Germinal center (tissue), 1 donor: ENCODE measurements at regions not wholly inside any gene's neighbourhood (a gene's known extent, or its start where the extent isn't known, plus 50 kb on each side); places are given as distances from the start of the nearest gene placed in this dataset.
"Not testable (repeated sequence)": the region's sequence is repeated elsewhere in the genome, so short reads cannot be mapped to it uniquely, and the experiment has no call there.

ENCODE experiments used
- DNase-seq: peaks from one replicate; pipeline ENCODE4 v3.0.0; 2012; ENCODE audit warnings: mixed read lengths, low spot score

DNA sequence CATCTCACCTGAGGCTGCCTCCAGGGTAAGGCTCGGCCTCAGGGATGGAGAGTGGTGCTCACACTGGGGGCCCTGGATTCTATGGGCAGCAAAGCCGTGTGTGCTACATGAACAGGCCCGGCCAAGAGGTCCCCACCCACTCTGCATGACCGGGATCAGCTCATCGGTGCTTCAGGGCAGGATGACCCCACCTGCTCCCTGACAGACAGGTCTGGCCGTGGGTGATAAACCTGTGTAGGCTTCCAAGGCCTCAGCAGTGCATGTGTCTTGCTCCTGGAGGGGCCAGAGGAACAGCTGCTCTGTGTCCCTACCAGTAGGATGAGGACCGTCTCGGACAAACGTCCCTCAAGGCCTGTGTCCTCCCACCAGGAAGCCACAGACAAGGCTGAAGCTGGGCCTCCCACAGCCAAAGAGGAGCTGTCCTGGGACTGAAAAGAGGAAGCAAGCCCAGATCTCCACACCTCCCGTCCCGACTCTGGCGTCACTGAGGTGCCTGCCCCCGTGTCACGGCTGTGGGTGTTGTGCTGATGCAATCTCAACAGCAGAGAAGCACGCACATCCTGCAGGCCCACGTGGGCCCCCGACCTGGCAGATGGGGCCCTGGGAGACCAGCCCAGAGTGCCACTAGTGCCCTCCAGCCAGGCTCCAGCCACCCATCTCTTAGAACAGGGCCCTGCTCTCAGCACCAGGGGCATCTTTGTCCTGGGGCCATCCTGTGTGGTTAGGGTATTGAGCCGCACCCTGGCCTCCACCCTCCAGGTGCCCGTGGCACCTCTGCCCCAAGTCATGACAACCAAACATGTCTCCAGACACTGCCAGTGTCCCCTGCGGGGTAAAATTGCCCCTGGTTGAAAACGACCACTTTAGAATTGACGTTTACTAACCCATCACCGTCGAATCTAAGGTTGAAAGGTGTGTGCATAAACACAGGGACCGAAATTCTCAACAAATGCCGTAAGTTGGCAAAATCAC is 5455.9 kb upstream of the TPTE start:
- DNase-seq: not testable (repeated sequence)

DNA sequence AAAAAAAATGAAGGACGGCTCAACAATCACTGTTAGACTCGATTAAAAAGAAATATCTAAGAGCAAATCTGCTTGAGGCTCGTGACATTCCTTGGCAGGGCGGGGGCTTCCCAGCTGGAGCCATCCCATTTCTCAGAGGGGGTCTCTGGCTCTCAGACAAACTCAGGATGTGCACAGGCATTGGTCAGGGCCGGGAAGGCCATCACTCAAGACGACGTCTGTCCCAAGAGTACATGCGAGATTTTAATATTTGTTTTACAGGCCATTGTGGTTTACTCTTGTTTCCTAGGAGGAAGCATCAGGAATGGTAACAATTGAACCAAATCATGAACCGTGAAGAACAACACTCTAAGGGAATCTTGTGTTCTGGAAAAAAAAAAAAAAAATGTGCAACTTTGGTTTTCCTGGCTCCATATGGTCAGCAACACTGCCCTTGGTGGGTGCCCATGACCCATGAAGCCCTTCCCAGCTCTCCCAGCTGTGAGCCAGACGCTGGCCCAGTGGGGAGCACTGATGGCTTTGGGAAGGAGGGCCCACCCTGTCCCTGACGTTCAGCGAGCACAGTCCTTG is 5454.6 kb upstream of the TPTE start:
- DNase-seq: not testable (repeated sequence)

GRCh38 chr21:5067326-5068048 is 5453.9 kb upstream of the TPTE start:
- DNase-seq: not testable (repeated sequence)

DNA sequence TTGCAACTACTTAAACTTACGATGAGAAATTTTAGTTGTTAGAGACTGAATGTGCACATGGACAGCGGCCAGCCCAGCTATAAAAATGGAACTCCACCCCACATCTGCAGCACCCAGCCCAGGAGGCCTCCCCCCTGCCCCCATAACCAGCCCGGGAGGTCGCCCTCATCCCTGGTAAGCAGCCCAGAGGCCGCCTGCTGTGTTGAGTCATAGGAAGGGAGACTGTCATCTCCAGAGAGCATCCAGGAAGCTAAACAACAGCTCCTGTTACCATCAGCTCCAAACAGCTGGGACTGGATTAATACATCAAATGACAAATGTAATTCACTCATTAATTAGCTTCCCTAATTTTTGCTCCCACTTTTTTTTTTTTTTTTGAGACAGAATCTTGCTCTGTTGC is 5452.7 kb upstream of the TPTE start:
- not testable (repeated sequence) for DNase-seq

DNA sequence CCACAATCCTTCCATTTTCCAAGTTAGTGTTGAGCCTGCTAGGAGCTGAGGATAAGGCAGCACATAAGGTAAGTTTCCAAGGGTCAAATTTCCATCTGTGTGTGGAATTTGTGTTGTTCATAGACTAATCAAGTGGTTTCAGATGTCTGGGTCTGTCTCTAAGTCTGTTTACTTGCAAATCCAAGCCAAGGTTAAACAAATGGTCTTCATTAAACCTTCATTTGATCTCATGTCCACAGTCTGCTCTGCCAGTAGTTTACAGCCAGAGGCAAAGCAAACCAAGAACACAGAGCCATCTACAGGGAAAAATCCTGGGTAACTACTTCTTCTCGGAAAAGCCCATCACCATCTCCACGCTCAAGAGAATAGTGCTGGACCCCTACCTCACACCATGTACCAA is 5450.2 kb upstream of the TPTE start:
- not testable (repeated sequence) for DNase-seq

GRCh38 chr21:5076854-5077253 is 5444.5 kb upstream of the TPTE start:
- DNase-seq: not testable (repeated sequence)

- DNase-seq: not testable (repeated sequence)
Measured at GRCh38 chr21:5079361-5079760, 5442.0 kb upstream of the TPTE start.

GRCh38 chr21:5080015-5080414 is 5441.4 kb upstream of the TPTE start:
- DNase-seq: not testable (repeated sequence)

GRCh38 chr21:5084246-5084645 is 5437.1 kb upstream of the TPTE start:
- DNase-seq: not testable (repeated sequence)

DNA sequence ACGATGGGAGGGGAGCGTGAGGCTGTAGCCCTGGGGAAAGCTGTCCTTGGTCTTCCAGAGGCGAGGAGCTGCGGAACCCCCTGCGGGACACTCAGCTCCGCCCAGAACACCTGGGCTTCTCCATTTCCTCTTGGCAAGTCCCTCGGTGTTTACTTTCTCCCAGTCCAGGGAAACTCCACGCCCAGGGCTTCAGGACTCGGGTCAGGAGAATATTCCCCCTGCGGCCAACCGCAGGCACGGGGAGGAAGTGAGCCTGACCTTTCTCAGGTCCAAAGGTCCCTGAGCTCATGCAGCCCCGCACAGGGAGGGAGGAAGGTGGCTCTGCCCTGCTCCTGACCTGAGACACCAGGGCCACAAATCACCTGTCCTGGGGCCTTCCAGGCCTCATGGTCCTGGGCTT is 5435.9 kb upstream of the TPTE start:
- DNase-seq: not testable (repeated sequence)

- DNase-seq: not testable (repeated sequence)
Measured at GRCh38 chr21:5086416-5086815, 5435.0 kb upstream of the TPTE start.

GRCh38 chr21:5088820-5089219 is 5432.6 kb upstream of the TPTE start:
- not testable (repeated sequence) for DNase-seq

DNA sequence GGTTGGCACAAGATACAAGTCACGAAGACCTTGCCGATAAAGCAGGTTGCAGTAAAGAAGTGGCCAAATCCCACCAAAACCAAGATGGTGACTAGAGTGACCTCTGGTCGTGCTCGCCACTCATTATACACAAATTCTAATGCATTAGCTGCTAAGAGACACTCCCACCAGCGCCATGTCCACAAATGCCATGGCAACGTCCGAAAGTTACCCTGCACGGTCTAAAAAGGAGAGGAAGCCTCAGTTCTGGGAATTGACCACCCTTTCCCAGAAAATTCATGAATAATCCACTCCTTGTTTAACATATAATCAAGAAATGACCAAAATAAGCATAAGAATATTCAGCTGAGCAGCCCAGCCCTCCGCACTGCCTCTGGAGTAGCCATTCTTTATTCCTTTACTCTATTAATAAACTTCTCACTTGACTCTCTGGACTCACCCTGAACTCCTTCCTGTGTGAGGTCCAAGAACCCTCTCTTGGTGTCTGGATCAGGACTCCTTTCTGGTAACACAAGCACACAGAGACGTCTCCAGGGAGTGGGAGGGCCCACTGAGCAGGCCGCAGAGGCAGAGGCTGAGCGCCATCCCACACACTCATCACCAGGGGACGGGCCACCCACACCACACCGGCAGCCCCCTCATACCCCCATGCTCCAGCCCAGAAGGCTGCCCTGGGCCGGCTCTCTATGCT is 5431.8 kb upstream of the TPTE start:
- not testable (repeated sequence) for DNase-seq

DNA sequence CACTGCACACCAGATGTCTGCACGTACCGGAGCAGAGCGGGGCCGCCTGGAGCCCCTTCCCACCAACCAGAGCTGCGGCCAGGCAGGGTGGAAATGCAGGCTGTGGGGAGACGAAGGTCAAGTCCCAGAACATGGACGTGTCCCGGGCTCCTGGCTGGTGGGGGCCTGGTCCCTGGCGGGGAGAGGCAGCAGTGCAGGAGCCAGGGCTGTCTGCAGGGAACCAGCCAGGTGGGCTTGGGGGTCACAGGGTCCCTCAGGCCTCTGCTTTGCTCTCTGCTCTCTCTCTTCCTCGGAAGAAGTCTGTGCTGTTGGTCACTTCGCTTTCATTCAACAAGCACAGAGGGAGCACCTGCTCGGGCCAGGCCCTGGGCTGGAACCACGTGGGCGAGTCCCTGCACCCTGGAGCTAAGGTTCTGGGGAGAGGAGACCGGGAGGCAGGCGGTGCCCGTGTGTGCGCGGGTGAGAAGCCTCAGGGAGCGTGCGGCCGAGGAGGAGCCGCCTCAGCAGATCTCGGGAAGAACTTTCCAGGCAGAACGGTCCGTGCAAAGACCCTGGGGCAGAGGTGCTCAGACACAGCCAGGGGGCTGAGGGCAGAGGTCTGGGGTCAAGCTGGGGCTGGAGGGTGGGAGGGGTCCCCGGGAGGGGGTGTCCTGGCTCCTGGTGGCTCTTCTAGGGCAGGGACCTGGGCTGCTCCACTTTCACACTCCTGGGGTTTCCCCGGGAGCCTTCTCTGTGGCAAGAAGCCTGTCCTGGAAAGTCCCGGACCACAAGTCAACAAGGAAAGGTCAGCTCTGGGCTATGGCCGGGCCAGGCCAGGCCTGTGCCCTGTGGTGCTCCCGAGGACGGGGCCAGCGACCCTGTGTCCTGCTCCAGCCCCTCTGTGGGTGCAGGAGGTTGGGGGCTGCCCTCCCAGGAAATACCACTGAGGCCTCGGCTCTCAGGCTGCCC is 5431.0 kb upstream of the TPTE start:
- not testable (repeated sequence) for DNase-seq

GRCh38 chr21:5091274-5091673 is 5430.1 kb upstream of the TPTE start:
- not testable (repeated sequence) for DNase-seq

DNA sequence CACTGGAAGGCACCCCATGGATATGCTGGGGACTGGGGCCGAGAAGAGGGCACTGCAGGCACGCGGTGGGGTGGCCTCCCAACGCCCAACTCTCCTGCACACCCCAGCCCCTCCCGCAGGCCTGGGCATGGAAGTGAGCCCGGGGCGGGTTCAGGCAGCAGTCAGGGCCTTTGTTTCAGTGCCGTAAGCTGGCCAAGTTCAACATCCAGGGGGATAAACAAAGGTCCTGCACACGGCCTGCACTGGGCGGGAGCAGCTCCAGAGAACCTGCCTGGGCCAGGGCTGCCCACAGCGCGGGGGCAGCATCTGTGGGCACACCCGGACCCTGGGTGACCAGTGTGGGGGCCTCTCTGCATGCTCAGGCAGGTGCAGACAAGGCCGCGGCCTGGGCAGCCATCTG is 5425.8 kb upstream of the TPTE start:
- not testable (repeated sequence) for DNase-seq

DNA sequence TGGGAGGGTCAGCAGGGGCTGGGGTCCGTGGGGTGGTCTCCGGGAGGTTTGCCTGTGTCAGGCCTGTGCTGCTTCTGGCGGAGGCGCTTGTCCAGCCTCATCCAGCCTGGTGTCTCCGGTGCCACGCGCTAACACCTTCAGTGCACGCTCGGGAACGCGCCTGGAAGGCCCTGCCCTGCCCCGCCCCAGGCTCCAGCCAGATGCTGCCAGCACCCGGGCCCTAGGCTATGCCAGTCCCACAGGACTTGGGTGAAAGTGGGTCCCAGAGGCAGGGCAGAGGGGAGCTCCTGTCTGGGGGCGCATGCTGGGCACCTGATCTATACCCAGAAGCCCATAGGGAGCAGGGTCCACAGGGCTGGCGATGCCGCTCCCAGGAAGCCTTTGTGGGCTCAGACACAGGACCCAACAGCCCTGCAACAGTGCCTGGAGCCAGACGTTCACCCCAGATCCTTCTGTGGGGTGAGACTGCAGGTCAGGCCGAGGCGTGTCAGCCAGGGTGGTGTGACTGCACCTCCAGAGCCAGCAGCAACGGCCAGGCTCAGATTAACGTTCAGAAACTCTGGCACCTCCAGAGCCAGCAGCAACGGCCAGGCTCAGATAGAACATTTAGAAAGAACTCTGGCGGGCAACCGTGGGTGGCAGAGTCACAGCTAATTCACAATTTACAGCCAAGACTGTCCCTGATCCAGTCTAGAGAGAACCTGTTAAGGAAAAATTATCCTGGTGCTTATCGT is 5423.2 kb upstream of the TPTE start:
- DNase-seq: not testable (repeated sequence)

DNA sequence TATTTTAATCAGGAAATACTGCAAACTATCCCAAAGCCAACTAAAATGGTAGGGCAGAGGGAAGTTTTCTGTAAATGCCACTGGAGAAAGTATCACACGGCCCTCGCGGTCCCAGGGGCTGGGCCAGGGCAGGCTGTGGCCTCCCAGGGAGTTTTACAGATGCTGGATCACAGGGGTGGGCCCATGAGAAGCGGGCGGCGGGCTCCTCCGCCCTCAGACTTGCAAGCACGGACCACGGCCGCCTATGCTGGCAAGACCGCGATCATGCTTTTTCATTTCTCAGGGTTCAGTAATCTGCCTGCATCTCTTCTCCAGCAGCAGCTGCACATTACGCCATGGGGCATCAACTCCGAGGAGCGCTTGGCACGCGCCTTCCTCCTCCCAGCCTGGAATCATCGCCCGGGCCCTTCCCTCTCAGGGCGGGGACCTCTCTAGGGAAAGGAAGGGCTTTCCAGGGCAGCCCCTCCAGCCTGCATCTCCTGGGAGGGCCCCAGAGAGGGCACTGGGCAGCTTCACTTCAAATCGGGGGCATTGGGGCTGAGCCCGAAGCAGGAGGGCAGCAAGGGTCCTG is 5420.7 kb upstream of the TPTE start:
- not testable (repeated sequence) for DNase-seq

DNA sequence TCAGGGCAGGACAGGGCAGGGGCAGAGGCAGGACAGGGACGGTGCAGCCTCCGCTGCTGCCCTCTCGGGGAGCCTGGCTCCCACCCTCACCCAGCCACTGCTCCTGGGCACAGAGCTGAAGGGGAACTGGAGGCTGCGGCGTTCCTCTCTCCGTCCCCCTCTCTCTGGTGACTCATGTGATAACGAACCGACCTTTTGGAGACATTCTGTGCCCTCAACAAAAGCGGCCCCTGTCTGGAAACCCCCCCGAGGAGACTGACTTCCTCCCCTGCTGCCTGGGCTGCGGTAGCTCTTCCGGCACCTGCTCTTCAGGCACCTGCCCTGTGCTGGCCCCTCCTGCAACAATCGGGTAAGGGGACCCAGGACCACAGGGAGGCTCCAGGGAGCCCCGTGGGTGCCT is 5419.6 kb upstream of the TPTE start:
- DNase-seq: not testable (repeated sequence)
